Ureter (tissue), 1 donor: ENCODE measurements at regions not wholly inside any gene's neighbourhood (a gene's known extent, or its start where the extent isn't known, plus 50 kb on each side); places are given as distances from the start of the nearest gene placed in this dataset.

Experiments used
- DNase-seq: peaks from one replicate; pipeline ENCODE4 v3.0.0-alpha.2; 2020; ENCODE audit warnings: low spot score
- donor health status: DM: yes; HTN: yes; CAD: no.

DNA sequence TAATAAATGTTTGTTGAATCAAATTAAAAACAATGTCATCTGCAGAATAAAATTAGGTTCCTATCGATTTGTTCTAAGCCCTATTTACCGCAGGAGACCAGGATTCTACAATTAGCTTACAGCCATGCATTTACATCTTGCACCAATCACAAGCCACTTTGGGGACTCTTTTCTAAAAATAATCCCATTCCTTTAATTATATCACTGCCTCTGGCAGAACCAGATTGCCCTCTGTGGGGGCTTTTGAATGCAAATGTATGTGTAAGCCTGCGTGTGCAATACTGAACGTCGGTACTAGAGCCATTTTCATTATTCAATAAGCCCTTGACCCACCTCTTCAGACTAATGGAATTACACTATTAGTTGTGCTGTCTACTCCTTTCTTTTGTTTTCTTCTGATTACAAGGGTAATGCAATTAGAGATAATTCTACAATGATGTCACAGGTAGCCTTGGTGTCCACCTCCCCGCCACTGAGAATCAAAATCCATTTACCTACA lies 391.3 kb upstream of the XYLT1 start:
- DNase-seq: no peak

DNA sequence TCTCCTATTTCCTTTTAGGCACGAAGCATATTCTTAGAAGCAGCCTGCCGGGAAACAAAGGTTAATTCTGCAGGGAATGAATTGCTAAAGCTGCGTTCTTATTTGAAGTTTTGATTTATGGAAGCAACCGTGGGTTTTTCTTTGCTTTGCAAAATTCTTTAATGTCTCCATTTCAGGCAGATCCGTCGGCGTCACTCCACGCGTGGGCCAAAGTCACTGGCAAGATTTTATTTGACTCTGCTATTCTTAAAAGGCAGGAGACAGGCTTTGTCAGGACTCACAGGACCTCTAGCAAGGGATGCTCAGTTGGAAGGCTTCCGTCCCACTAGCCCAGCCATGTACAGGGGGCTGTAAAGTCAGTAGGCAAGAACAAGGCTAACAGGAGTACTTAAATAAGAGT lies 387.3 kb upstream of the XYLT1 start:
- no peak for DNase-seq

DNA sequence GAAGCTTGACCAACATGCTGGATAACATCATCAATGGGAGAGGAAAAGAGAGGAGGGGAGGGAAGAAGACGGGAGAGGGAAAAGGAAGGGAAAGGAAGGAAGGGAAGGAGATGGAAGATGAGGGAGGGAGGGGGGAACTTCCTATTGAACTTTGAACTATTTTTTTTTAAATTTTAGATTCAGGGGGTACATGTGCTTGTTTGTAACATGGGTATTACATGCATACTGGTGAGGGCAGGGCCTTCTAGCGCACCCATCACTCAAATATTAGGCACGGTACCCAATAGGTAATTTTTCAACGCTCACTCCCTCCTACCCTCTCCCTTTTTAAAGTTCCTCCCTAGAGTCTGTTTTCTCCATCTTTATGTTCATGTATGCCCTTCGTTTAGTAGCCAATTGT lies 383.2 kb upstream of the XYLT1 start:
- DNase-seq: no peak

DNA sequence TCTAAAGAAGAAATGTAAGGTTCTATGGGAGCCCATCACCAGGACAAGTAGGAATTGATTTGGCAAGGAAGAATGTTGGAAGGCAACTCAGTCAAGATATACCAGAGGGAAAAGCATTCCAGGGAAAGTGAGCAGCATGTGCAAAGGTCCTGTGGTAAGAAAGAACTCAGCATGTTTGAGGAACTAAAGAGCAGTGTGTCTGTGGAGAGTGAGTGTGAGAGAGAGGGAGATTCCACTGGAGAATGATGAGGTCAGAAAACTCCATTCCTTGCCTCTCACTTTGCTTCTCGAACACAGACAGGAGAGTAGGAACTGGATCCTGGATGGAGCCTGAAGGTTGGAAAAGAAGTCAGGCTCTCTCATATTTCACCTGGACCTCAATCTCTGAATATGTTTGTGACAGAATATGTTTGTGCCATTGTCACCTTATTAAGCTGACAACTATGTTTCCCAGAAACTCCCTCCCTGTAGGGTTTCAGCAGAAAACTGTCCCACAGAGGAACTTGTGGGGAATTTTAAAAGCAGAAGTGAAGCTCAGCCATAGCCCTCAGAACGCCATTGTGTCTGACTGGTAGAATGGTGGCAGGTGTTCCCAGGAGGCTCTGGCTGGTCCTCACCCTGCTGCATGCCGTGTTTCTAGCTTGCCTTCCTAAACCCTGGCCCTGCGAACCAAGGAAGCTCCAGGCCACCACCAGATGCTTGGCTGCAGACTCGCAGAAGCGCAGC lies 382.4 kb upstream of the XYLT1 start:
- no peak for DNase-seq

DNA sequence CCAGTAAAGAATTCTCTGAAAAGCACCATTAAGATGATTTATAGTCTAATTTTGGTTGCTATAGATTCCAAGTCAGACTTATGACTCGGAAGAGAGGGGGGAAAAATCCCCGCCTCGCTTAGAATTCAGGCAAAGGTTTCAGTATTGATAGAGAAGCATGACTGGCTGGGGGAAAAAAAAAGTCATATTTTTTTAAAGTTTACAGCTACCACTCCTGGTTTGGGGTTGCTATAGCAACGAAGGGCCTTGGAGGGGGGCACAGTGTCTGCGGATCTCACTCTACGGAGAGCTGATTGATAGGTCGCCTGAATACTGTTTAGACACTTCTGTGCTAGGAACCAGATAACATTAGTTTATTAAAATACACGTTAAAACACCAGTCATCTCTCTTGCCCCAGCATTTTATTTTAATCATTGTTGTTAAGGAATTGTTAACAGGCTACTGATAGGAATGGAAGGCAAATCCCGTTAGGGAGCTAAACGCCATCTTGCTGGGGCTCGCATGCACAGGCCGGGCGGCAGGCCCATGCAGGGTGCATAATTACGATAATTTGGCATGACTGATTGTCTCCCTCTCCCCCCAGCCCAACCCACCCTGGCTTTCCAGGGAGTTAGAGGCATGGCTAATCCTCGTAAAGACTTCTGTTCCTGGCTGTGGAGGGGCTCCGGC lies 380.0 kb upstream of the XYLT1 start:
- no peak for DNase-seq

DNA sequence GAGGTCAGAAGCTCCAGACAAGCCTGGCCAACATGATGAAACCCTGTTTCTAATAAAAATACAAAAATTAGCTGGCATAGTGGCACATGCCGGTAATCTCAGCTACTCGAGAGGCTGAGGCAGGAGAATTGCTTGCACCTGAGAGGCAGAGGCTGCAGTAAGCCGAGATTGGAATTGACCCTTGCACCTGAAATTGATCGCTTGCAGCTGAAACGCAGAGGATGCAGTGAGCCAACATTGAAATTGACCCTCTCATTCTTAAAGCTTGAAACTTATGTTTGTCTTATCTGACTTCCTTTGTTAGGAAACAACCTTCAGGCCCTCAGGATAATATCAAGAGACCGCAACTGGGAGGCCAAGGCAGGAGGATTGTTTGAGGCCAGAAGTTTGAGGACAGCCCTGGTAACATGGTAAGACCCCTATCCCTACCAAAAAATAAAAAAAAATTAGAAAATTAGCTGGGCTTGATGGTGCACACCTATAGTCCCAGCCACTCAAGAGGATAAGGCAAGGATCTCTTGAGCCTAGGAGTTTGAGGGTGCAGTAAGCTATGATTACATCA lies 376.6 kb upstream of the XYLT1 start:
- no peak for DNase-seq

DNA sequence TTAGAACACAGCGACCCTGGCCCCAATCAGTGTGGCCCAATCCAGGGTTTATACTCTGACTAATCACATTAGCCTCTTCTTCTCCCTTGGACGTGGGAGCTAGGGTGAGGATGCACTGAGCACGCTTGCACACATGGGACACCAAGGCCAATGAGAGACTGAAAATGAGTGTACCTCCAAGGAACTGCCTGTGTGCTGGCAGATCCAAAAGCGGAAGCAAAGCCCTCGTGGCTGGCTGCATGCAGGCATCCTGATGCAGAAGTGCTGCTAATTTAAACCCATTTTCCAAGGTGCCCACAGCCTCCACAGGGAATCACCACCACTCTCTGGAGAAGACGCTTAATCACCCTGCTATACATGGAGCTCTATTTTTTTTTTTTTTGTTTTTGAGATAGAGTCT lies 375.3 kb upstream of the XYLT1 start:
- no peak for DNase-seq

DNA sequence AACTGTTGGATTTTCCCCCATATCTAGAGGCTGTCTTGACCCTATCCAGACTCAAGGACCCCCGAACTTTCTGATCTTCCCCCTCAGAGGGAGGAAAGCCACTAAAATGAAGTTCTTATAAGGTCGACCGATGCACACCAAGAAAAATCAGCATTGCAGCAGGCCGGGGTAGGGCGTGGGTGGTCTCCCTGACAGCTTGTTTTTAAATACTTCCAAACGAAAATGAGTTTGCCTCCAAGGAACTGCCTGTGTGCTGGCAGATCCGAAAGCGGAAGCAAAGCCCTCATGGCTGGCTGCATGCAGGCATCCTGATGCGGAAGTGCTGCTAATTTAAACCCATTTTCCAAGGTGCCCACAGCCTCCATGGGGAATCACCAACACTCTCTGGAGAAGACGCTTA lies 374.3 kb upstream of the XYLT1 start:
- DNase-seq: no peak

DNA sequence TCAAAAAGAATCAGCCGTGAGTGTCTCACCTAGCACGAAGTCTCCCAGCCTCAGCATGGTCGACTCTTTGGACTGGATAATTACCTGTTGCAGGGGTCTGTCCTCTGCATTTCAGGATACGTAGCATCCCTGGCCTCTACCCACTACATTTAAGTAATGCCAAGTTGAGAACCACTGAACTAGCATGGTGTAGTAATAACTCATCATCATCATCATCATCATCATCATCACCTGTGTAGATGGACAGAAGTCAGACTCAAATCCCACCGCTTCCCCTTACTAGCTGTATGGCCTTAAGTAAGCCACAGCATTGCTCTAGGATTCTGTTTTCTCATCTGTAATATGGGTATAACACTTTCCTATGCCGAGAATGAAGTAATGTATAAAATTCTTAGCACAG lies 373.1 kb upstream of the XYLT1 start:
- no peak for DNase-seq

DNA sequence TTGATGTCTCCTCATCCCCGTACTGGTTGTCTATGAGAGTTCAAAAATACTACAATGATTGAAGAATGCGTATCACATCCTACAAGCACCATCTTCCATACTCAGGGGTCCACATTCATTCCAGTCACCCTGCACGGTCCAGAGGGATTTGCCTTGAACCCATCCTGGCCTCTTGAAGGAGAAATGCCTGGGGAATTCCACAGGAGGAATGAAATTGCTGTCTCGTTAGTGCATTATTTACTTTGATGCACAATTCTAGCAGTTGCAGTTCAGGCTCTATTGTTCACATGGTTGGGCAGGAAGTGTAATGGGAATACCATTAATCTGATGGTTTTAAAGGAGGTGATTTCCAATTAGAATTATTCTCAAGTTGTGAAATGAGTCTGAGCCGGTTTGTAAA lies 369.1 kb upstream of the XYLT1 start:
- no peak for DNase-seq

DNA sequence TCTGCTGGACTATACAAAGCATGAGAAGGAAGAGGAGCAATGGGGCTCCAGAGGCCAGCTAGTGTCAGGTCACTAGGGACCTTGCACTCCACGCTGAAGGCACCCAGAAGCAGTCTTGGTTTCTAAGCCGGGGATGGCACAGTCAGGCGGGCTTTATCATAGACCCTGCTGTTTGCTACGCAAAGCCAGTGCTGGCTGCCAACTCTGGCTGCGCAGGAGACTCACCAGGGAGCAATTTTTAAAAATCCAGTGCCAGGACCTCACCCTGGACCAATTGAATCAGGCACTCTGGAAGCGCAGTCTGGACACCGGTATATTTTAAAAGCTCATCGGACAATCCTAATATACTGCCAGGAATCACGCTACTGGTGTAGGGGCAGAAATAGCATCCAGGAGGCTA lies 368.5 kb upstream of the XYLT1 start:
- DNase-seq: no peak

DNA sequence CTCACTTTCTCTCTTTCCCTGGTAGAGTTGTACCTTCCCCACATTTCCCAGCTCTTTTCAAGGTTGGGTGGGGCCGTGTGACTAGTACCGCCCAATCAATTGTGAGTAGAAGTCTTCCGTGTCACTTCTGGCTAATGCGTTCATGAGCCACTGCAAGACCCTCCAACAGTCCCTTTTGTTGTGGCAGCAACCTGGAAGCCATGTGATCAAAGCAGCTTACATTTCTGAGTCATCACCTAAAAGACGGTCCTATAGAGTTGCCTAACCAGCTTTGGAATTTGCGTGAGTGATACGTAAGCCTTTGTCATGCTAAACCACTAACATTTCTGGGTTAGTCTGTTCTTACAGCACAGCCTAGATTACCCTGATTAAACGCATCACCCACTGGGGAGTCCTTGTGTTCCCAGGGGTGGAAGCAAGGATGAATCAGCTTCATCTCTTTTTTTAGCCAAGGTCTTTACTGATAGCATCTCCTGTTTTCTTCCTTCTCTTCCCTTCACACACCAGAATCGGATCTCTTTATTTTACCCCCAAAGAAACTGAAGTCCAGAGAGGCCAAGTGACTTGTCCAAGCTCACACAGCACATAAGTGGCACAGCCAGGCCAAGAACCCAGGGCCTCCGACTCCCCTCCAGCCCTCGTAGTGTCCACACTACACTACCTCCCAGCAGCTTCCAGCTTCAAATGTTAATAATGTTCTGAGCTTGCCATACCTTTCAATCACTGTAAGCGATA lies 366.3 kb upstream of the XYLT1 start:
- no peak for DNase-seq

DNA sequence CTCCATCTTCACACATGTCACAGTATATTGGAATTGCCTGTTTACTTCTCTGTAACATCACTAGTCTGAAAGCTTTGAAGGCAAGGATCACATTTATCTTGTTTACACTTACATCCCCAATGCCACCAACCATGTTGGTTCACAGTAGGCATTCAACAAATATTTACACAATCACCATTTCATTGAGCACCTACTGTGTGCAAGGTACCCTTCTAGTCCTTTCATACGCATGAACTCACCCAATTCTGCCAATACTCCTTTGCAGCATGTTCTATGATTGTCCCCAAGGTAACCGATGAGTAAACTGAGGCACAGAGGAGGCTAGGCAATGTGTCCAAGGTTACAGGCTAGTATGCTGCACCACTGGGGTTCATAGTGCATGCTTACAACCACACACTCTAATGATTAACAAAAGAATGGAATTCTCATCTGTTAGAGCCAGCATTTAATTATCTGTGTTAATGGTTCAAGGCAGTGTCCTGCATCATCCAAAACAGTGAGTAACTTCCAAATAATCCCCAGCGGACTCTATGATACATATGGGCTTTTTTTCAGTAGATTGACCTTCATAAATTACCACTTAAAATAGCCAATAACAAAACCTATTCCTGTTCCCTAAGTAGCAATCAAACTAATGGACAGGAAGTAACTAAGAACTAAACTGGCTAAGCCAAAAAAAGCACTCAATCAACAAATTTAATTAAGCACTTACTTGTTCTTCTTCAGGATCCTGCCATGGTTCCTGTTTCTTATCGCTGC lies 364.5 kb upstream of the XYLT1 start:
- DNase-seq: no peak

DNA sequence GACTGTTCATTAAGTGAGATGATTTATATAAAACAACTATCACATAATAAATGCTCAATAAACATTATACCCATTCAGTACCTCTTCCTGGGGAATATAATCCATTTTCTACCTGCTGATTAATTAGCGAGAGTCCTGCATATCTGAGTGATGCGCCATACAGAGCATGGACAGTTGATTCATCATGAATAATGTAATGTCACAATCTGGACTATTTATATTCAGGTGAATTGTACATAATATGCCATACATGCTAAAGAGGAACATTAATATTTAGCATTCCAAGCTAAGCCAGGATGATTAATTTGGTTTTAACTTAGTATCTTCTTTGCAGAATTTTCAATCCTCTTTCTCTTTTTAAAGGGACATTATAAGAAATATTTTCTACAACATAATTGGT lies 362.0 kb upstream of the XYLT1 start:
- no peak for DNase-seq

DNA sequence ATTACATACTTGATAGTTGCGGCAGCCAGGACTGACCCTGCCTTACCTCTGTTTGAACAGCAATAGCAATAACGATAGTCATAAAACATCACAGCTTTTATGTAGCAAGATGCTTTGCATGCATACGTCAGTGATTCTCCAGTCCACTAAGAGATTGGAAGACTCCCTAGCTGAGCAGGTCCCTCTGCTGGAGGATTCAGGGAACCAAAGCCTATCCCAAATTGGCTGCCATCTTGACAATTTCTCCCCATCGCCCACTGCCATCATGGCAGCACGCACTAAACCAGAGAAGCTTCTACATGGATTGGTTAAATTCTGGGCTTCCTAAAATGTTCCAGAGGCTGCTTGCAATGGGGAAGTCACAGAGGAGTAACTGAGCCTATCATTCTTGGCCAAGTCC lies 360.6 kb upstream of the XYLT1 start:
- DNase-seq: no peak

DNA sequence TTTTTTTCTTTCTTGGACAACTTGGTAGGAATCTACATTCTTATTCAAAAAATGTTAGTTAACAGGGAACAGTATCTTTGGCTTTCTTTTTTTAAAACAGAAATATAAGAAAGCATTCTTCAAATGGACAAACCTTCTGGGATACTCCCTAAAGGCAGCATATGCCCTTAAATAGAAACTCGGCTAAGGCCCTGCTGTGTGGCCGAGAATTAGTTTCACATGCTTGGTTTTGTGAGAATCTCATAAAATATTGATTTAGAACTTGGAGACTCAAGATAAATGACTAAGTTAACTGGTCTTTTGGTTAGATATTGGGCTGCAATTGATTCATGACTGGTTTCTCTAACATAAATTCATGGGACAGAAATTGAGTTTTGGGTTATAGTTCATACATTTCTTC lies 359.9 kb upstream of the XYLT1 start:
- no peak for DNase-seq

DNA sequence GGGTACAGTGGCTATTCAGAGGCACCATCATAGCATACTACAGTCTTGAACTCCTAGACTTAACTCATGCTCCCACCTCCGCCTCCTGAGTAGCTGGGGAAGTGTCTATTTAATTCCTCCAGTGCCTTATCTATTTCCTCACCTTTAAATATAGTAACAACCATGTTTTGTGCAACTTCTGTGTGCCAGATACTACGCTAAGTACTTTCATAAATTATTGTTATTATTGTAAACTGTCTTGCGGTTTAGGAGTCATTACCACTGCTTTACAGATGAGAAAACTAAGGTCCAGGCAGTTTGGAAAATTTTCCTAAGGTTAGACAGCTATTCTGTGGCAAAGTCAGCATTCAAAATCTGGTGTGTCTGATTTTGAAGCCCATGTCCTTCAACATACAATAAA lies 359.1 kb upstream of the XYLT1 start:
- no peak for DNase-seq

DNA sequence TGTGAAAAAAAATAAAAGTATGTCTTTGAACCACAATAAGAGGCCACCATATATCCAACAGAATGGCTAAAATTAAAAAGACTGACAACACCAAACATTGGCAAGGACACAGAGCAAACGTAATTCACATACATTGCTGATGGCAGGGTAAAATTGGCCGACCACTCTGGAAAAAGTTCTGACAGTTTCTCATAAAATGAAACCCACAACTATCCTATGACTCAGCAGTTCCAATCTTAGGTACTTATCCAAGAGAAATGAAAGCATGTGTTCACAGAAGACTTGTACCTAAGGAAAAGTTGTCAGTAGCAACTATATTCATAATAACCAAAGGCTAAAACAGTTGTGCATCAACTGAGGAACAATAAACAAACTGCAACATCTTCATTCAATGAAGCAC lies 357.3 kb upstream of the XYLT1 start:
- no peak for DNase-seq

DNA sequence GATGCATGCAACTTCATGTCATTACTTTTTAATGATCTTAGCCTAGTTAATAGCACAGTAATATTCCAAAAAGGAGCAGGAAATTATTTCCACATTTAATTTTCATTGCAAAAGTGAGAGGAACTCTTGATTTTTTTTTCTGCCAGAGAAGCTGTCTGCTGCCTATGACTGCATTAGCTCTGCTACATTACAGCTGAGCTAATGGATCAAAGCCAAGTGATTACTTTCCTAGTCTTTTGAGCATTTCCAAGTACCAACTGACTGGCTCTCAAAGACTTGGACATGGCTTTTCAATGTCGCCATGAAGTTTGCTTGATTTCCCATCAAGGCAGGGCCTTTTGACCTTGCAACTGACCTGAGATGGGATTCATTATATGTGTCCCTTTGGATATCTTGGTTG lies 356.6 kb upstream of the XYLT1 start:
- no peak for DNase-seq

DNA sequence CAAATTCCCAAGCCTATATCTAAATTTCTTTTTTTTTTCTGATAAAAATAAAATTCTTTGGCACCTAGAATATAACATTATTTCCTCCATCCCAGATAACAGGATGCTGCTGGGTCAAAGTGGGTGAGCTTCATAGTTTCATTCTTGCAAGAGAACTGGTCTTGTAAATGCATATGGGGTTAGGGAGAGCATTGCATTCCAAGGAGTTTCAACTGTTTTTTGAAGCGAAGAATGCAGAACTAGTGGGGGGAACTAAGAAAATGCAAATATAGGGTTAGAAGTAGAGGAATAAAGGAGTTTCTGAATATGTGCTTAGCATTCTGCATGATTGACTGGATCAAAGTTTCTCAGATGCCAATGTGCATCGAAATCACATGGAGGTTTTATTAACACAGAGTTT lies 347.2 kb upstream of the XYLT1 start:
- no peak for DNase-seq

DNA sequence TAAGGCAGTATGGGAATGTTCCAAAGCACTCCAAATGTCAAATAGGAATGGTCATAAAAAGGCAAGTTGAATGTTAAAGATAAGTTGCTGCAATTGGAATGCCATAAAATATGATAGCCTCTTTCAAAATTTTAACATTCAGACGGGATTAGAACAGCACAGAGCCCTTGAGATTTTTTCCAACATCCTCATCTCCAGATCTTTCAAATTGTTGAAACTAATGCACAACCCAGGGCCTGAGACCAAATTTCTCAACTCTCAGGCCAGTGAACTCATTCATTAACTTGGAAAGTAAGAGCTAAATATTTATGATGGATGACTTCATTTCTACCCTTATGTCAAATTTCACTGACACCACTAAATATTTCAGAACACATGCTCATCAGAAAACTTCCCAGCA lies 346.5 kb upstream of the XYLT1 start:
- no peak for DNase-seq

DNA sequence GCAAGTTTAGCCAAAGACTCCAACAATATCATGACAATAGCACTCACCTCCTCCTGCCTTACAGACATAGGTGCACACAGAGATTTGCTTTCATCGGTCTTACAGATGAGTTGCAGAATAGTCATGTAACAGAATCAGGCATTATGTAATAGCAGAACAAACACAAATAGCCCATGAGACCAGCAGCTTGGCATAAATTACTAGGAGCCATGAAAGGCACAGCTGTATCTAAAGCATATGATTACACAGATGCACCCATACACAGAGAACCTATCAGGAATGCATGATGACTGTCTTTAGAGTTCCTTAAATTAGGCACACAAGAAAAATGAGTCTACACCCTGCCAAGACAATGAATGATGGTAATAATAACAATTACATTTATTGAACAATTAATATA lies 342.0 kb upstream of the XYLT1 start:
- no peak for DNase-seq
